PFSK-1 (cell line): ENCODE measurements at regions not wholly inside any gene's neighbourhood (a gene's known extent, or its start where the extent isn't known, plus 50 kb on each side); places are given as distances from the start of the nearest gene placed in this dataset.

Experiments used
- FOXP2 ChIP-seq: optimal IDR thresholded peaks from 2 replicates; pipeline ENCODE3; 2011; ENCODE audit warnings: borderline replicate concordance, control low read depth, inconsistent platforms; ENCODE audit not compliant: insufficient read depth; ENCODE audit errors: extremely low read length, extremely low read depth
- POLR2AphosphoS5 ChIP-seq: IDR thresholded peaks from 2 replicates; pipeline ENCODE4 v1.6.1; 2012; ENCODE audit warnings: low read depth, mild to moderate bottlenecking, control low read depth, low read length, moderate library complexity
- REST ChIP-seq, 2 experiments: IDR thresholded peaks; 2 replicates each; pipeline versions ENCODE4 v1.6.1 to v1.8.0; 2011 to 2012; ENCODE audit warnings: low read depth in 2 of 2, low read length in 2 of 2, control low read depth in 1 of 2, inconsistent platforms in 1 of 2, mild to moderate bottlenecking in 1 of 2, moderate library complexity in 1 of 2; ENCODE audit not compliant: insufficient read depth in 1 of 2
- SIN3A ChIP-seq: IDR thresholded peaks from 2 replicates; pipeline ENCODE4 v1.6.1; 2012; ENCODE audit warnings: mild to moderate bottlenecking, low read length, moderate library complexity, borderline replicate concordance; ENCODE audit not compliant: insufficient read depth
- TAF1 ChIP-seq: IDR thresholded peaks from 2 replicates; pipeline ENCODE4 v1.6.1; 2012; ENCODE audit warnings: low read length, control low read depth, borderline replicate concordance; ENCODE audit not compliant: insufficient read depth

GRCh38 chr11:122226810-122227379, 110.9 kb upstream of the BLID start:
- TF ChIP-seq REST (IDR thresholded peaks at IDR 0.05; ENCODE audit: insufficient read depth in 1 of 2, low read depth in 2 of 2, low read length in 2 of 2) (0 out of 4 replicates have a peak, but pooled peaks of 1 of the 2 experiments have one; percentile 31), TAF1 (no peak), POLR2AphosphoS5 (no peak), SIN3A (no peak), FOXP2 (no peak)

GRCh38 chr11:122224867-122225266, 108.9 kb upstream of the BLID start:
- TF ChIP-seq SIN3A (no peak), POLR2AphosphoS5 (no peak)

- TF ChIP-seq FOXP2 (no peak), TAF1 (no peak), REST (IDR thresholded peaks at IDR 0.05; ENCODE audit: insufficient read depth in 1 of 2, low read depth in 2 of 2, low read length in 2 of 2) (no peak), POLR2AphosphoS5 (no peak), SIN3A (no peak)
Measured at GRCh38 chr11:122220321-122220720, 104.3 kb upstream of the BLID start.

GRCh38 chr11:122219791-122220190, 103.8 kb upstream of the BLID start:
- TF ChIP-seq REST (IDR thresholded peaks at IDR 0.05; ENCODE audit: insufficient read depth in 1 of 2, low read depth in 2 of 2, low read length in 2 of 2) (no peak), TAF1 (no peak), POLR2AphosphoS5 (no peak), FOXP2 (no peak), SIN3A (no peak)

GRCh38 chr11:122215244-122215992, 99.4 kb upstream of the BLID start:
- peak; percentile 55; the same call in 1 of the 2 replicates for TF ChIP-seq POLR2AphosphoS5
- TF ChIP-seq SIN3A: 0 out of 2 replicates have a peak, but pooled peaks have one; percentile 23
- TF ChIP-seq REST (IDR thresholded peaks at IDR 0.05; ENCODE audit: insufficient read depth in 1 of 2, low read depth in 2 of 2, low read length in 2 of 2): 0 out of 4 replicates have a peak, but pooled peaks of 1 of the 2 experiments have one; percentile 4
- TF ChIP-seq FOXP2: peak; percentile 72
- peak; percentile 74; the same call in 1 of the 2 replicates for TF ChIP-seq TAF1
